ENCODE measurements at regions not wholly inside any gene's neighbourhood (a gene's known extent, or its start where the extent isn't known, plus 50 kb on each side); places are given as distances from the start of the nearest gene placed in this dataset.
"Not testable (repeated sequence)": the region's sequence is repeated elsewhere in the genome, so short reads cannot be mapped to it uniquely, and the experiment has no call there.

GRCh38 chr16:66247516-66248481 is 118.7 kb upstream of the CDH5 start:
- no peak for DNase-seq (ENCODE audit: low read depth in 2 of 2)

- DNase-seq (ENCODE audit: low read depth in 2 of 2): no peak
Measured at GRCh38 chr16:66245868-66246267, 120.6 kb upstream of the CDH5 start.

GRCh38 chr16:66245072-66245471 is 121.4 kb upstream of the CDH5 start:
- no peak for DNase-seq (ENCODE audit: low read depth in 2 of 2)

GRCh38 chr16:66242672-66243071 is 123.8 kb upstream of the CDH5 start:
- no peak for DNase-seq (ENCODE audit: low read depth in 2 of 2)

- DNase-seq (ENCODE audit: low read depth in 2 of 2): not testable (repeated sequence)
Measured at GRCh38 chr16:66242206-66242605, 124.3 kb upstream of the CDH5 start.

- no peak for DNase-seq (ENCODE audit: low read depth in 2 of 2)
Measured at GRCh38 chr16:66240631-66241395, 125.7 kb upstream of the CDH5 start.

- DNase-seq (ENCODE audit: low read depth in 2 of 2): no peak
Measured at GRCh38 chr16:66240088-66240487, 126.4 kb upstream of the CDH5 start.

- no peak for DNase-seq (ENCODE audit: low read depth in 2 of 2)
Measured at GRCh38 chr16:66238696-66239095, 127.8 kb upstream of the CDH5 start.

- DNase-seq (ENCODE audit: low read depth in 2 of 2): no peak
Measured at GRCh38 chr16:66236301-66236700, 130.2 kb upstream of the CDH5 start.

- DNase-seq (ENCODE audit: low read depth in 2 of 2): no peak
Measured at GRCh38 chr16:66231452-66232160, 134.9 kb upstream of the CDH5 start.

- no peak for DNase-seq (ENCODE audit: low read depth in 2 of 2)
Measured at GRCh38 chr16:66229651-66230050, 136.8 kb upstream of the CDH5 start.

GRCh38 chr16:66228792-66229191 is 137.7 kb upstream of the CDH5 start:
- no peak for DNase-seq (ENCODE audit: low read depth in 2 of 2)

GRCh38 chr16:66227766-66228530 is 138.5 kb upstream of the CDH5 start:
- no peak for DNase-seq (ENCODE audit: low read depth in 2 of 2)

GRCh38 chr16:66226762-66227161 is 139.7 kb upstream of the CDH5 start:
- no peak for DNase-seq (ENCODE audit: low read depth in 2 of 2)

- no peak for DNase-seq (ENCODE audit: low read depth in 2 of 2)
Measured at GRCh38 chr16:66225696-66226095, 140.8 kb upstream of the CDH5 start.

GRCh38 chr16:66224626-66225025 is 141.9 kb upstream of the CDH5 start:
- DNase-seq (ENCODE audit: low read depth in 2 of 2): no peak

- no peak for DNase-seq (ENCODE audit: low read depth in 2 of 2)
Measured at GRCh38 chr16:66224186-66224585, 142.3 kb upstream of the CDH5 start.

- DNase-seq (ENCODE audit: low read depth in 2 of 2): no peak
Measured at GRCh38 chr16:66223176-66223780, 143.2 kb upstream of the CDH5 start.

GRCh38 chr16:66222756-66223155 is 143.7 kb upstream of the CDH5 start:
- DNase-seq (ENCODE audit: low read depth in 2 of 2): no peak

GRCh38 chr16:66220702-66221101 is 145.8 kb upstream of the CDH5 start:
- DNase-seq (ENCODE audit: low read depth in 2 of 2): no peak

- DNase-seq (ENCODE audit: low read depth in 2 of 2): no peak
Measured at GRCh38 chr16:66219491-66219890, 147.0 kb upstream of the CDH5 start.

Measured in lung microvascular endothelial cell (primary cell).